ENCODE measurements at regions not wholly inside any gene's neighbourhood (a gene's known extent, or its start where the extent isn't known, plus 50 kb on each side); places are given as distances from the start of the nearest gene placed in this dataset.
"Not testable (repeated sequence)": the region's sequence is repeated elsewhere in the genome, so short reads cannot be mapped to it uniquely, and the experiment has no call there.

- intact Hi-C loops (cut with micrococcal nuclease): no loop called here
- no peaks in the 10 kb centered on the region for H3K4me1 ChIP-seq (ENCODE audit: control insufficient read depth in 2 of 2, insufficient read depth in 2 of 2, low read length in 2 of 2)
- no peaks in the 10 kb centered on the region for H3K79me2 ChIP-seq (ENCODE audit: control insufficient read depth, insufficient read depth, low read length)
- H3K9me3 Mint-ChIP-seq (ENCODE audit: insufficient read depth): no peaks in the 10 kb centered on the region
- H3K9me3 ChIP-seq (ENCODE audit: control extremely low read depth in 1 of 3, control insufficient read depth in 2 of 3, insufficient read depth in 1 of 3, low read length in 2 of 3): no peaks in the 10 kb centered on the region
- DNase-seq: no peak
- no peaks in the 10 kb centered on the region for H4K20me1 ChIP-seq (ENCODE audit: control insufficient read depth, insufficient read depth, low read length, poor library complexity, severe bottlenecking)
- H3K9ac ChIP-seq (ENCODE audit: low read length): no peak overlapping the region
- H2AFZ ChIP-seq (ENCODE audit: insufficient read depth, low read depth, low read length, poor library complexity, severe bottlenecking): no peak overlapping the region
- no peak for ATAC-seq (ENCODE audit: low read depth)
- H3K27ac ChIP-seq (ENCODE audit: low read length in 2 of 2): no peak overlapping the region
- H3K27me3 ChIP-seq (replicated peaks in 1 of 4; ENCODE audit: control extremely low read depth in 1 of 4, control insufficient read depth in 3 of 4, insufficient read depth in 4 of 4, low read length in 3 of 4): no peaks in the 10 kb centered on the region
- no peak overlapping the region for H3K4me3 ChIP-seq (ENCODE audit: control extremely low read depth in 1 of 5, extremely low read depth in 1 of 5, insufficient read depth in 1 of 5, low read depth in 2 of 5, low read length in 4 of 5)
- H3K27ac Mint-ChIP-seq: no peak overlapping the region
- H3K27me3 Mint-ChIP-seq: no peaks in the 10 kb centered on the region
- ChIA-PET POLR2A (no interaction called here), CTCF (no interaction called here)
- H3K4me3 Mint-ChIP-seq: no peak overlapping the region
- no peaks in the 10 kb centered on the region for H3K36me3 ChIP-seq (replicated peaks in 1 of 2; ENCODE audit: control extremely low read depth in 1 of 2, control insufficient read depth in 1 of 2, extremely low read depth in 1 of 2, insufficient read depth in 2 of 2, low read length in 1 of 2)
- H3K4me1 Mint-ChIP-seq: no peaks in the 10 kb centered on the region
- no peak overlapping the region for H3K4me2 ChIP-seq (replicated peaks; ENCODE audit: low read depth, low read length, poor library complexity, severe bottlenecking)
- TF ChIP-seq CTCF (IDR thresholded peaks at IDR 0.05) (no peak), EZH2 (IDR thresholded peaks at IDR 0.05; ENCODE audit: borderline replicate concordance, insufficient read depth, low read depth, low read length, poor library complexity, severe bottlenecking) (no peak)
These were observed 57.5 kb upstream of the PLPPR5 start for GRCh38 chr1:99062192-99062591.

GRCh38 chr1:99069146-99069545 lies 64.5 kb upstream of the PLPPR5 start:
- WGBS (ENCODE audit: insufficient coverage): 75% methylated on average over 2 of the region's 3 CpGs
- H3K27me3 ChIP-seq (replicated peaks in 1 of 4; ENCODE audit: control extremely low read depth in 1 of 4, control insufficient read depth in 3 of 4, insufficient read depth in 4 of 4, low read length in 3 of 4): no peaks in the 10 kb centered on the region
- H3K4me3 ChIP-seq (ENCODE audit: control extremely low read depth in 1 of 5, extremely low read depth in 1 of 5, insufficient read depth in 1 of 5, low read depth in 2 of 5, low read length in 4 of 5): no peak overlapping the region
- no peak overlapping the region for H2AFZ ChIP-seq (ENCODE audit: insufficient read depth, low read depth, low read length, poor library complexity, severe bottlenecking)
- ChIA-PET CTCF (no interaction called here), POLR2A (no interaction called here)
- no peak overlapping the region for H3K27ac ChIP-seq (ENCODE audit: low read length in 2 of 2)
- no peaks in the 10 kb centered on the region for H3K9me3 ChIP-seq (ENCODE audit: control extremely low read depth in 1 of 3, control insufficient read depth in 2 of 3, insufficient read depth in 1 of 3, low read length in 2 of 3)
- TF ChIP-seq CTCF (IDR thresholded peaks at IDR 0.05): no peak
- TF ChIP-seq EZH2 (IDR thresholded peaks at IDR 0.05; ENCODE audit: borderline replicate concordance, insufficient read depth, low read depth, low read length, poor library complexity, severe bottlenecking): no peak
- no peak overlapping the region for H3K4me2 ChIP-seq (replicated peaks; ENCODE audit: low read depth, low read length, poor library complexity, severe bottlenecking)
- no peak overlapping the region for H3K27ac Mint-ChIP-seq
- H3K4me3 Mint-ChIP-seq: no peak overlapping the region
- H3K9ac ChIP-seq (ENCODE audit: low read length): no peak overlapping the region
- intact Hi-C loops (cut with micrococcal nuclease): no loop called here
- no peaks in the 10 kb centered on the region for H4K20me1 ChIP-seq (ENCODE audit: control insufficient read depth, insufficient read depth, low read length, poor library complexity, severe bottlenecking)
- H3K4me1 ChIP-seq (ENCODE audit: control insufficient read depth in 2 of 2, insufficient read depth in 2 of 2, low read length in 2 of 2): no peaks in the 10 kb centered on the region
- no peak for ATAC-seq (ENCODE audit: low read depth)
- H3K9me3 Mint-ChIP-seq (ENCODE audit: insufficient read depth): no peaks in the 10 kb centered on the region
- no peaks in the 10 kb centered on the region for H3K79me2 ChIP-seq (ENCODE audit: control insufficient read depth, insufficient read depth, low read length)
- H3K27me3 Mint-ChIP-seq: no peaks in the 10 kb centered on the region
- H3K4me1 Mint-ChIP-seq: no peaks in the 10 kb centered on the region
- DNase-seq: no peak
- no peaks in the 10 kb centered on the region for H3K36me3 ChIP-seq (replicated peaks in 1 of 2; ENCODE audit: control extremely low read depth in 1 of 2, control insufficient read depth in 1 of 2, extremely low read depth in 1 of 2, insufficient read depth in 2 of 2, low read length in 1 of 2)

GRCh38 chr1:99078529-99078928 lies 73.9 kb upstream of the PLPPR5 start:
- WGBS (ENCODE audit: insufficient coverage): 88% methylated on average over 29 of the region's 31 CpGs
- intact Hi-C loops (cut with micrococcal nuclease); H2AFZ ChIP-seq (ENCODE audit: insufficient read depth, low read depth, low read length, poor library complexity, severe bottlenecking); H3K79me2 ChIP-seq (ENCODE audit: control insufficient read depth, insufficient read depth, low read length); CTCF ChIA-PET; H3K4me1 Mint-ChIP-seq; H3K9me3 Mint-ChIP-seq (ENCODE audit: insufficient read depth); H3K27me3 Mint-ChIP-seq; H3K4me3 Mint-ChIP-seq; POLR2A ChIA-PET; H3K4me1 ChIP-seq (ENCODE audit: control insufficient read depth in 2 of 2, insufficient read depth in 2 of 2, low read length in 2 of 2); DNase-seq; H3K9ac ChIP-seq (ENCODE audit: low read length); H4K20me1 ChIP-seq (ENCODE audit: control insufficient read depth, insufficient read depth, low read length, poor library complexity, severe bottlenecking); H3K27ac Mint-ChIP-seq; H3K4me2 ChIP-seq (replicated peaks; ENCODE audit: low read depth, low read length, poor library complexity, severe bottlenecking); H3K27ac ChIP-seq (ENCODE audit: low read length in 2 of 2); H3K36me3 ChIP-seq (replicated peaks in 1 of 2; ENCODE audit: control extremely low read depth in 1 of 2, control insufficient read depth in 1 of 2, extremely low read depth in 1 of 2, insufficient read depth in 2 of 2, low read length in 1 of 2); ATAC-seq (ENCODE audit: low read depth); H3K27me3 ChIP-seq (replicated peaks in 1 of 4; ENCODE audit: control extremely low read depth in 1 of 4, control insufficient read depth in 3 of 4, insufficient read depth in 4 of 4, low read length in 3 of 4); H3K4me3 ChIP-seq (ENCODE audit: control extremely low read depth in 1 of 5, extremely low read depth in 1 of 5, insufficient read depth in 1 of 5, low read depth in 2 of 5, low read length in 4 of 5); H3K9me3 ChIP-seq (ENCODE audit: control extremely low read depth in 1 of 3, control insufficient read depth in 2 of 3, insufficient read depth in 1 of 3, low read length in 2 of 3): not testable (repeated sequence)

Measured in B cell (primary cell).